Esophagus muscularis mucosa (tissue), 4 donors: ENCODE measurements at regions not wholly inside any gene's neighbourhood (a gene's known extent, or its start where the extent isn't known, plus 50 kb on each side); places are given as distances from the start of the nearest gene placed in this dataset.

Experiments used
- DNase-seq: peaks from one replicate; pipeline ENCODE4 v3.0.0-alpha.2; 2017; ENCODE audit errors: extremely low spot score
- H3K27ac ChIP-seq, 4 donors: fragments of 200-600 bp; sonication (generic); replicated peaks in 1 of 4; 1 replicate in 3 of 4; 2 replicates in 1 of 4; pipeline ENCODE4 v1.5.1; 2016 to 2019; ENCODE audit warnings: mild to moderate bottlenecking in 1 of 4
- H3K27me3 ChIP-seq, 4 donors: fragments of 200-600 bp; sonication (generic); one replicate each; pipeline versions ENCODE4 v1.5.1 to v1.6.0; 2016 to 2019
- H3K36me3 ChIP-seq, 4 donors: fragments of 200-600 bp; sonication (generic); one replicate each; pipeline ENCODE4 v1.5.1; 2016 to 2019
- H3K4me1 ChIP-seq, 4 donors: fragments of 200-600 bp; sonication (generic); one replicate each; pipeline ENCODE4 v1.5.1; 2016 to 2019
- H3K4me3 ChIP-seq, 4 donors: fragments of 200-600 bp; sonication (generic); 1 replicate in 2 of 4; 2 replicates in 2 of 4; pipeline ENCODE4 v1.5.1; 2016 to 2019; ENCODE audit warnings: mild to moderate bottlenecking in 4 of 4, moderate library complexity in 1 of 4
- H3K9me3 ChIP-seq, 4 donors: fragments of 200-600 bp; sonication (generic); 1 replicate in 3 of 4; 2 replicates in 1 of 4; pipeline ENCODE4 v1.5.1; 2016 to 2019
- CTCF ChIP-seq, 3 experiments: fragments of 200-600 bp in 2 of 3; fragments of 450-650 bp in 1 of 3; sonication (generic) in 2 of 3; IDR thresholded peaks; one replicate each; pipeline ENCODE4 v1.5.1; 2017 to 2019; ENCODE audit warnings: antibody characterized with exemption in 3 of 3, mild to moderate bottlenecking in 2 of 3, moderate library complexity in 1 of 3
- EP300 ChIP-seq: sonication (generic); formaldehyde crosslinking; IDR thresholded peaks from one replicate; pipeline ENCODE4 v1.6.1; 2017; ENCODE audit warnings: antibody characterized with exemption
- POLR2A ChIP-seq: fragments of 450-650 bp; IDR thresholded peaks from one replicate; pipeline ENCODE4 v1.6.1; 2017; ENCODE audit warnings: antibody characterized with exemption, moderate library complexity, mild to moderate bottlenecking, low read depth
- POLR2AphosphoS5 ChIP-seq, 2 donors: sonication (generic); formaldehyde crosslinking; IDR thresholded peaks; one replicate each; pipeline ENCODE4 v1.6.1; 2017; ENCODE audit warnings: antibody characterized with exemption in 2 of 2
- WGBS: methylation state at CpG from one replicate; pipeline ENCODE4 v1.1.5; 2018; 5-methylcytosine and 5-hydroxymethylcytosine counted together
- intact Hi-C: fragments of 100-400 bp; cut with DNase I; formaldehyde crosslinking; loops from one replicate; pipeline ENCODE4 v1.15.1; 2023

- TF ChIP-seq POLR2AphosphoS5 (IDR thresholded peaks at IDR 0.05): no peak
- no peak for TF ChIP-seq EP300
- TF ChIP-seq CTCF (IDR thresholded peaks at IDR 0.05): no peak
- TF ChIP-seq POLR2A: no peak
- H3K27ac ChIP-seq: no peak overlapping the region
- no peaks in the 10 kb centered on the region for H3K9me3 ChIP-seq
- H3K27me3 ChIP-seq: no peaks in the 10 kb centered on the region
- no peaks in the 10 kb centered on the region for H3K36me3 ChIP-seq
- no peak for DNase-seq
- H3K4me1 ChIP-seq: peaks cover 0 to 27% (median 23%) of the 10 kb centered on the region in 4 donors
- intact Hi-C loops: no loop called here
- no peak overlapping the region for H3K4me3 ChIP-seq
- 92% methylated on average over 5 of the region's 5 CpGs for WGBS
Measured at GRCh38 chr5:124512952-124513632, 233.3 kb downstream of the ZNF608 start.

- Histone ChIP-seq H3K4me1 (peaks cover 0 to 27% (median 23%) of the 10 kb centered on the region in 4 donors), H3K9me3 (no peaks in the 10 kb centered on the region), H3K4me3 (no peak overlapping the region), H3K27ac (no peak overlapping the region), H3K36me3 (no peaks in the 10 kb centered on the region), H3K27me3 (no peaks in the 10 kb centered on the region)
- no peak for DNase-seq
- intact Hi-C loops: no loop called here
- TF ChIP-seq POLR2A: no peak
- no peak for TF ChIP-seq CTCF (IDR thresholded peaks at IDR 0.05)
- TF ChIP-seq POLR2AphosphoS5 (IDR thresholded peaks at IDR 0.05): no peak
- TF ChIP-seq EP300: no peak
- WGBS: 47% methylated on average over 3 of the region's 3 CpGs
Measured at GRCh38 chr5:124512236-124512635, 234.2 kb downstream of the ZNF608 start.

- no peaks in the 10 kb centered on the region for H3K36me3 ChIP-seq
- peaks cover 0 to 27% (median 23%) of the 10 kb centered on the region in 4 donors for H3K4me1 ChIP-seq
- TF ChIP-seq POLR2AphosphoS5 (IDR thresholded peaks at IDR 0.05) (no peak), CTCF (IDR thresholded peaks at IDR 0.05) (no peak), POLR2A (no peak), EP300 (no peak)
- no peaks in the 10 kb centered on the region for H3K27me3 ChIP-seq
- H3K27ac ChIP-seq: no peak overlapping the region
- DNase-seq: no peak
- H3K9me3 ChIP-seq: no peaks in the 10 kb centered on the region
- intact Hi-C loops: no loop called here
- H3K4me3 ChIP-seq: no peak overlapping the region
Measured at GRCh38 chr5:124511791-124512190, 234.6 kb downstream of the ZNF608 start.

- Histone ChIP-seq H3K27ac (no peak overlapping the region), H3K4me1 (peaks cover 0 to 11% (median 7%) of the 10 kb centered on the region in 4 donors), H3K27me3 (no peaks in the 10 kb centered on the region), H3K36me3 (no peaks in the 10 kb centered on the region), H3K9me3 (no peaks in the 10 kb centered on the region), H3K4me3 (no peak overlapping the region)
- intact Hi-C loops: no loop called here
- TF ChIP-seq EP300 (no peak), CTCF (IDR thresholded peaks at IDR 0.05) (no peak), POLR2A (no peak)
- no peak for DNase-seq
- WGBS: 97% methylated on average over 2 of the region's 2 CpGs
Measured at GRCh38 chr5:124507688-124508087, 238.8 kb downstream of the ZNF608 start.
